ACC112 (cell line): ENCODE measurements at regions not wholly inside any gene's neighbourhood (a gene's known extent, or its start where the extent isn't known, plus 50 kb on each side); places are given as distances from the start of the nearest gene placed in this dataset.
A peak's percentile ranks its signal among the peaks of the same experiment; 100 is the strongest.
"Not testable (repeated sequence)": the region's sequence is repeated elsewhere in the genome, so short reads cannot be mapped to it uniquely, and the experiment has no call there.

Source experiments
- H2AFZ ChIP-seq: fragments of 200-600 bp; sonication (generic); one replicate; pipeline ENCODE4 v1.6.0; 2017; ENCODE audit warnings: antibody characterized with exemption, low read length; ENCODE audit not compliant: unreplicated experiment
- H3K27ac ChIP-seq: fragments of 200-600 bp; sonication (generic); 2 replicates; pipeline ENCODE4 v1.5.1; 2014; ENCODE audit warnings: low read depth, mild to moderate bottlenecking, antibody characterized with exemption, low read length, moderate library complexity
- H3K27me3 ChIP-seq: fragments of 200-600 bp; sonication (generic); 2 replicates; pipeline ENCODE4 v1.6.1; 2014; ENCODE audit warnings: mild to moderate bottlenecking, antibody characterized with exemption, low read length, moderate library complexity, mixed read lengths; ENCODE audit not compliant: insufficient read depth
- H3K36me3 ChIP-seq: fragments of 200-600 bp; sonication (generic); 2 replicates; pipeline ENCODE4 v1.6.1; 2016; ENCODE audit warnings: mild to moderate bottlenecking, antibody characterized with exemption, low read length, moderate library complexity, mixed read lengths; ENCODE audit not compliant: insufficient read depth
- H3K4me1 ChIP-seq: fragments of 200-600 bp; sonication (generic); one replicate; pipeline ENCODE4 v1.6.1; 2016; ENCODE audit warnings: low read length, mixed read lengths; ENCODE audit not compliant: insufficient read depth, unreplicated experiment, control insufficient read depth
- H3K4me3 ChIP-seq: fragments of 200-600 bp; sonication (generic); 2 replicates; pipeline ENCODE4 v1.5.1; 2014; ENCODE audit warnings: mild to moderate bottlenecking, low read depth, low read length
- H3K79me2 ChIP-seq: fragments of 200-600 bp; sonication (generic); one replicate; pipeline ENCODE4 v1.6.0; 2016; ENCODE audit warnings: low read length; ENCODE audit not compliant: control insufficient read depth, unreplicated experiment, insufficient read depth

DNA sequence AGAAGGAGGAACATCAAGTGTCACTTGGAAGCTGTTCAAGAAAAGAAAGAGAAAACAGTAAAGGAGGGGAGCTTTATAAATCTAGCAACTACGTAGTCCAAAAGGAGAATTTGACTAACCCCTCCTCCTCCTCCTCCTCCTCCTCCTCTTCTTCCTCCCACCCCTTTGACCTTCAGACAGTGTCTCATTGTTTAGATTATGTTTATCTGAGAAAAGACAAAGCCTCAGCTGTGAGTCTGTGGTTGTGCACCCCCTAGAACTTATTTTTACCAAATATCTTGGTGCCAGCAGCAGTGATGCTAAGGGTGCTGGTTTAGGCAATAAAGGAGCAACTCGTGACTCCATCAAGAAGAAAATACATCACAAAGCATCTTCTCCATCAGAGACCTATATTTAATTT lies 68.9 kb upstream of the BMP2K start:
- H3K79me2 ChIP-seq, result no peaks in the 10 kb centered on the region

DNA sequence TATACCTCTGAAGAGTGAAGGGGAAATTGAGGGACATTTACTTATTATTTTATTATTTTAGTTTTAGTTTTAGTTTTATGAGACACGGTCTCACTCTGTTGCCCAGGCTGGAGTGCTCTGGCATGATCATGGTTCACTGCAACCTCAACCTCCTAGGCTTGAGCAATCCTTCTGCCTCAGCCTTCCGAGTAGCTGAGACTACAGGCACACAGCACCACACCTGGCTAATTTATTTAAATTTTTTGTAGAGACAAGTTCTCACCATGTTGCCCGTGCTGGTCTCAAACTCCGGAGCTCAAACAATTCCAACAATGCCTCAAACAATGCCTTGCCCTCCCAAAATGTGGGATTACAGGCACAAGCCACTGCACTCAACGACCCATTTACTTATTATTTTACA lies 68.4 kb upstream of the BMP2K start:
- no peak overlapping the region for H3K27ac ChIP-seq
- no peaks in the 10 kb centered on the region for H3K79me2 ChIP-seq
- no peak overlapping the region for H3K4me3 ChIP-seq
- no peak overlapping the region for H2AFZ ChIP-seq
- no peaks in the 10 kb centered on the region for H3K36me3 ChIP-seq
- H3K27me3 ChIP-seq, result no peaks in the 10 kb centered on the region
- no peaks in the 10 kb centered on the region for H3K4me1 ChIP-seq

More for the DNA sequence above, 68.9 kb upstream of the BMP2K start:
- Histone ChIP-seq H3K36me3 (no peaks in the 10 kb centered on the region), H3K4me1 (no peaks in the 10 kb centered on the region), H3K27ac (no peak overlapping the region), H2AFZ (no peak overlapping the region), H3K27me3 (no peaks in the 10 kb centered on the region), H3K4me3 (no peak overlapping the region)

DNA sequence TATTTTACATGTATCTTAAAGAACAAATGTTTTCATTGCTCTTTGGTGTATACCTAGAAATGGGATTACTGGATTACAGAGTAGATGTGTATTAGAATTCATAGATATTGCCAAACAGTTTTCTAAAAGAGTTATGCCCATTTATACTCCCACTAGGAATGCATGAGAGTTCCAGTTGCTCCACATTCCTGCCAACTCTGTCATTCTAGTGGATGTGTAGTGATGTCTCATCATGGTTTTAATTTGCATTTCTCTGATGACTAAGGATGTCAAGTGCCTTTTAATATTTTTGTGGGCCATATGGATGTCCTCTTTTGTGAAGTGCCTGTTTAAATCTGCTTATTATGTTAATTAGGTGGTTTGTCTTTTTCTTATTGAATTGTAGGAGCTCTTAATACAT lies 65.6 kb upstream of the BMP2K start:
- Histone ChIP-seq H3K27me3 (no peaks in the 10 kb centered on the region), H3K36me3 (no peaks in the 10 kb centered on the region), H3K27ac (no peak overlapping the region), H3K4me3 (no peak overlapping the region), H2AFZ (no peak overlapping the region), H3K4me1 (no peaks in the 10 kb centered on the region), H3K79me2 (no peaks in the 10 kb centered on the region)

DNA sequence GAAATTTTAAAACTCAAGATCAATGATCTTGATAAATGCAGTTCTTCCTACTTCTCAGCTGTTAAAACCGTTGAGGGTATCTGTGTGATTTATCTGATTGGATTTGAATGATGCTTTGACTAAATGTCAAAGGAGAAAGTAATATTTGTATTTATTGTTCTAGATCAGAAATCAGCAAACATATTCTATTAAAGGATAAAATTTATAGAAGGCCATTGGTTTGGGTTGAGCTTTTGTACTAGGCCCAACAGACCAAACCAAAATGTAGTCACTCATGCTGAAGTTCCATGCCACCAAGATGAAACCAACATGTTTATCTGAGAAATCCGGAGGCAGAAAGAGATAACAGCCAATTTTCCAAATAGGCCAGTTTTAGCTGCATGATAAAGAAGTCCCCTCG lies 64.5 kb upstream of the BMP2K start:
- H3K79me2 ChIP-seq, result no peaks in the 10 kb centered on the region
- no peak overlapping the region for H2AFZ ChIP-seq
- H3K27me3 ChIP-seq, result no peaks in the 10 kb centered on the region
- H3K4me1 ChIP-seq, result no peaks in the 10 kb centered on the region
- H3K4me3 ChIP-seq, result no peak overlapping the region
- H3K27ac ChIP-seq, result no peak overlapping the region
- H3K36me3 ChIP-seq, result no peaks in the 10 kb centered on the region

DNA sequence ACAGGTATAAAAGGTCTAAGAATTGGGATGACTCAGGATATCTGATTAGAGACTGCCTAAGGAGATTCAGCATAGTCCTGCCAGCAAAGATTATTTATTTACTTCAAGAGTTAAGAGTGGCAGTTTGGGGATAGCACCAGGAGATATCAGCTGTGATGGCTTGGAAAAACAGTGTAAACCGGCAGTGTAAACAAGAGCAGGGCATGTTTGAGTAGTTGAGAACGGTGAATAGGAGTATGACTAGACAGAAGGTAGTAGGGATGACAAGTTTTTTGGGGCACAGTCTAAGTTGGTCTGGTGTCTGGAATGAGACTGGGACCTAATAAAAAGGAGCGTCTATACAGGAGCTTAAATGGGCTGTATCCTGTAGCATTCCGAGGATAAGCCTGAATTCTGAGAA lies 61.6 kb upstream of the BMP2K start:
- H2AFZ ChIP-seq, H3K27ac ChIP-seq, H3K4me3 ChIP-seq, H3K27me3 ChIP-seq, H3K36me3 ChIP-seq, H3K79me2 ChIP-seq, H3K4me1 ChIP-seq: not testable (repeated sequence)

DNA sequence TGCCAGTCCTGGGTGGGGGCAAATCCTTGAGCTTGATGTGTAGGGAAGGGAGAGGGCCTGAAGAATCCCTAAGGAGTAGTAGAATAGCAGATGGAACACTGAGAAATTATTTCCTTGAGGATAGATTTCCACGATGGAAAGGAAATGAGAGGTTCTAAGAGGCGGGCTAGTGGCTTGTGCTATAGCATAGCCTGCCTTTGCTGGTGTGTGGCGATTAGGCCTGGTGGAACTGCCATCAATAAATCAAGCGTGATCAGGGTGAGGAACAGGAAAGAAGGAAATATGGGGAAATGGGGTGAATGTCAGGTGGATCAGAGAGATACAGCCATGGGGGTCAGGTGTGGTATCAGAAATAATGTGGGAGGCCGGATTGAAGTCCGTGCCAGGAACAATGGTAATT lies 60.8 kb upstream of the BMP2K start:
- H3K79me2 ChIP-seq, H3K36me3 ChIP-seq, H3K4me1 ChIP-seq, H3K4me3 ChIP-seq, H2AFZ ChIP-seq, H3K27ac ChIP-seq, H3K27me3 ChIP-seq: not testable (repeated sequence)

DNA sequence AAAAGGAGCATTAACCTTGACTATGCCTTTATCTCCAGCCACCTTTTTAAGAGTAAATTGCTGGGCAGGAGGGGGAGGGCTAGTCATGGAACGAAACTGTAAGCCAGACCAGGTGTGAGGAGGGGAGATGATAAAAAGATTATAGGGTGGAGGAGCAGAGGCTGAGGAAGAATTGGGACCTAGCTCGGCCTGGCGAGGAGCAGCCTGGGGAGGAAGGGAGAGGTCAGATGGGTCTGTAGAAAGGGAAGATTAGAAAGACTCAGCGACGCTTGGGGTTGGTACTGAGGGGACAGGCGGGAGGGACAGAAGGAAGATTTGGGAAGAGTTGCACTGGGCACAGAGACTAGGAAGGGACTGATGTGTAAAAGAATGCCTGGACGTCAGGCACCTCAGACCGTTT lies 58.4 kb upstream of the BMP2K start:
- H3K4me3 ChIP-seq, H3K79me2 ChIP-seq, H2AFZ ChIP-seq, H3K27ac ChIP-seq, H3K4me1 ChIP-seq, H3K27me3 ChIP-seq, H3K36me3 ChIP-seq: not testable (repeated sequence)

DNA sequence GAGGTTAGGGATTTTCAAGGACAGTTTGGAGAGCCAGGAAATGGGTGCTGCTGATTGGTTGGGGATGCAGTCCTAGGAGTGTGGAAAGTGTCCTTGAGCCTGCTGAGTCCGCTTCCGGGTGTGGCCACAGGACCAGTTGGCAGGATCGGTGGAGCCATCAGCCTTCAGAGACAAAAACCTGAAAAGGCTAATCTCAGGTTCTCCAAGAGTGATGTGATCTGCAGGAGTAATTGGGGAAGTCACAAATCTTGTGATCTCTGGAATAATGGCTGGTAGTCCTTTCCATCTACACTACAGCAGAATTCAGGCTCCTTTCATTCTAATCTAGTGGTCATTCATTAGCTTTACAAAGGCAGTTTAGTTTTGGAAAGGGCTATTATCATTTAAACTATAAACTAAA lies 55.9 kb upstream of the BMP2K start:
- Histone ChIP-seq H3K4me3 (no peak overlapping the region), H3K4me1 (no peaks in the 10 kb centered on the region), H3K27ac (no peak overlapping the region)

DNA sequence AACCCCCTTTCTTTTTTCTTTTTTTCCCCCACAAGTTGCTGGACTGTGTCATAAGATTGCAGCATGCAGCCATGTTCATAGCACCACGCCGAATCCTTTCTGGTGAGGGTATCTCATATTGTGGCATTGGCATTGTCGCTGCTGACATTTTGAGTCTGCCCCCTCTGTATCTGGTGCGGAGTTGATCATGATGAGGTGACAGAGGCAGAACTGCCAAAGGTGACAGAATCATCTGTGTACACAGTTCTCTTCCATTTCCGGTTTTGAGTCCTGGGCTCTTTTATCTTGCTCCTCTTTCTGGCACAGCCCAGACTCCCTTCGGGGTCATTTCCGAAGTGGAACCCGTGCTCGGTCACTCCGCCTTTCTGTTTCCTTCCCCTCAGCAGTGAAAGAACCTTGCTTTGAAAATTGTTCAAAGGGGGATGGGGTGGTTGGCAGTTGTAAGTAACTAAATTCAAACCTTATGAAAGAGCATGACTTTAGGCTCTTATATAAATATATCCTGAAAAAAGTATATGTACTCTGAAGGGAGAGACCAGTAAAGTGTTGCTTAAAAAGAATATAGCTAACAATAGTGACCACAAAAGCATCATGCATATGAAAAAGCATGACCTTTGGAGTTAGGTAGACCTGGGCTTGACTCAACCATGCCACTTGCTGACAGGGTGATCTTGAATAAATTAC lies 55.0 kb upstream of the BMP2K start:
- Histone ChIP-seq H3K4me1 (no peaks in the 10 kb centered on the region), H3K27me3 (no peaks in the 10 kb centered on the region), H3K36me3 (no peaks in the 10 kb centered on the region), H2AFZ (no peak overlapping the region), H3K79me2 (no peaks in the 10 kb centered on the region), H3K27ac (no peak overlapping the region), H3K4me3 (no peak overlapping the region)

More for the DNA sequence above, 55.9 kb upstream of the BMP2K start:
- Histone ChIP-seq H3K36me3 (no peaks in the 10 kb centered on the region), H3K27me3 (no peaks in the 10 kb centered on the region), H3K79me2 (no peaks in the 10 kb centered on the region), H2AFZ (peak overlapping the region; percentile 14)

DNA sequence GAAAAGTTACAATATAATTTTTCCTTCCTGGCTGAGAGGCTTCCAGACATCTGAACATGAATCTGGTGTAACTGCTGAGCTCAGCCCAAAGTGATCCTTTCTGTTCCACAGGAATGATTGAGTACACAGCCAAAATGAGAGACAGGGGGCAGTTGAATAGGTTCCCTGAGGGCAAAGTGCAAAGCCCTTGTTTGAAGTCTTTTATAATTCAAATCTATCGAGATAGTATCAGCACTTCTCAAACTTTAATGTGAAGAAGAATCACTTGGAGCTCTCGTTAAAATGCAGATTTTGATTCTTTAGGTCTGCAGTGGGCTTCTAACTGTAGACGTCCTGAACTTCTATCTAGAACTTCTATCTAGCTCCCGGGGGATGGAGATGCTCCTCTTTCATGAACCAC lies 54.4 kb upstream of the BMP2K start:
- no peak overlapping the region for H3K27ac ChIP-seq
- H3K36me3 ChIP-seq, result no peaks in the 10 kb centered on the region
- H3K4me1 ChIP-seq, result no peaks in the 10 kb centered on the region
- H3K79me2 ChIP-seq, result no peaks in the 10 kb centered on the region
- no peak overlapping the region for H2AFZ ChIP-seq
- no peaks in the 10 kb centered on the region for H3K27me3 ChIP-seq
- H3K4me3 ChIP-seq, result no peak overlapping the region

DNA sequence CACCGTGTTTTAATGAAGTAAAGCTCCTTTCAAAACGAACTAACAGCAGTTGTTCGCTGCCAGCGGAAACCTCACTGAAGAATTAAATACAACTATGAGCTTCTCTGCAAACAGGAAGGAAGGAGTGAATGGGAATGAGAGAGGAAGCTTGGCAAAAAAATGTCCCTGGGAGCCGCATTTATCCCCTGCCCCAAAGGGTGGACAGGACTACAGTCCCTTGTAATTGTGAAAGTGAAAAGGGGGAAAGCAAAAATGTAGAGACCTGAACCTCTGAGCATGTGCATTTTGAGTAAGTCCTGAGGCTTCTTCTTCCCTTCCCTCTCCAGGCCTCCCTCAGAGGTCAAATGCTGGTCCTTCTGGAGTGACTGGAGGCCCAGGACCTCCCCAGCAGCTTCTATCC lies 53.8 kb upstream of the BMP2K start:
- H2AFZ ChIP-seq, result no peak overlapping the region
- no peak overlapping the region for H3K27ac ChIP-seq
- H3K4me1 ChIP-seq, result no peaks in the 10 kb centered on the region

More for the DNA sequence above, 53.8 kb upstream of the BMP2K start:
- Histone ChIP-seq H3K36me3 (no peaks in the 10 kb centered on the region), H3K4me3 (no peak overlapping the region), H3K27me3 (no peaks in the 10 kb centered on the region), H3K79me2 (no peaks in the 10 kb centered on the region)
